ENCODE measurements at regions not wholly inside any gene's neighbourhood (a gene's known extent, or its start where the extent isn't known, plus 50 kb on each side); places are given as distances from the start of the nearest gene placed in this dataset.

DNA sequence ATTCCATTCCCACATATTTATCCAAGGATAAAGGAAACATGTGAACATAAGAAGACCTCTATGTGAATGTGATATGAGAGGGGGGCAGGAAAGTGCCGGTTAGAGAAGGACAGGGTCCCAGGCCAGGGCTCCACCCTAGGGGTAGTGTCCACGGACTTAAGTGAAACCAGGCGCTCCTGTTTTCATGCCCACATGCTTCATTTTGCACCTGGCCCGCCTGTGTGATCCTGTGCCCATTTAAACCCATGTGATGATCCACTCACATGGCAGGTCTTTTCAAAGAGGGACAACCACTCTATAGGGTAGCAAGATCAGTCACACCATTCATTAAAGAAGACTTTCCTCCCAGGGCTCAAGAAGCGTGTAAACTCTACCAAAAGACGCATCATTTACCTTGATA is 865.3 kb upstream of the GJE1 start:
- Histone ChIP-seq H3K4me2 (ENCODE audit: low read length) (no peak overlapping the region), H3K27me3 (ENCODE audit: insufficient read depth, low read length) (no peaks in the 10 kb centered on the region), H2AFZ (ENCODE audit: low read length) (peak overlapping the region; percentile 100), H3F3A (ENCODE audit: insufficient read depth, low read length) (no peaks in the 10 kb centered on the region), H4K20me1 (ENCODE audit: insufficient read depth, low read length) (no peaks in the 10 kb centered on the region), H3K9me3 (ENCODE audit: low read length) (no peaks in the 10 kb centered on the region), H3K9me2 (ENCODE audit: low read depth, low read length) (no peaks in the 10 kb centered on the region), H3K4me3 (ENCODE audit: low read depth, low read length, poor library complexity, severe bottlenecking) (no peak overlapping the region), H3K4me1 (ENCODE audit: insufficient read depth, low read length, severe bottlenecking) (peaks cover 34% of the 10 kb centered on the region), H3K27ac (ENCODE audit: low read depth, low read length, poor library complexity, severe bottlenecking) (no peak overlapping the region), H3K36me3 (ENCODE audit: insufficient read depth, low read length) (no peaks in the 10 kb centered on the region), H3K79me2 (ENCODE audit: insufficient read depth, low read length) (no peaks in the 10 kb centered on the region), H3K9ac (ENCODE audit: low read length) (no peak overlapping the region)
- TF ChIP-seq EZH2 (IDR thresholded peaks at IDR 0.05; ENCODE audit: borderline replicate concordance, low read length) = no peak

DNA sequence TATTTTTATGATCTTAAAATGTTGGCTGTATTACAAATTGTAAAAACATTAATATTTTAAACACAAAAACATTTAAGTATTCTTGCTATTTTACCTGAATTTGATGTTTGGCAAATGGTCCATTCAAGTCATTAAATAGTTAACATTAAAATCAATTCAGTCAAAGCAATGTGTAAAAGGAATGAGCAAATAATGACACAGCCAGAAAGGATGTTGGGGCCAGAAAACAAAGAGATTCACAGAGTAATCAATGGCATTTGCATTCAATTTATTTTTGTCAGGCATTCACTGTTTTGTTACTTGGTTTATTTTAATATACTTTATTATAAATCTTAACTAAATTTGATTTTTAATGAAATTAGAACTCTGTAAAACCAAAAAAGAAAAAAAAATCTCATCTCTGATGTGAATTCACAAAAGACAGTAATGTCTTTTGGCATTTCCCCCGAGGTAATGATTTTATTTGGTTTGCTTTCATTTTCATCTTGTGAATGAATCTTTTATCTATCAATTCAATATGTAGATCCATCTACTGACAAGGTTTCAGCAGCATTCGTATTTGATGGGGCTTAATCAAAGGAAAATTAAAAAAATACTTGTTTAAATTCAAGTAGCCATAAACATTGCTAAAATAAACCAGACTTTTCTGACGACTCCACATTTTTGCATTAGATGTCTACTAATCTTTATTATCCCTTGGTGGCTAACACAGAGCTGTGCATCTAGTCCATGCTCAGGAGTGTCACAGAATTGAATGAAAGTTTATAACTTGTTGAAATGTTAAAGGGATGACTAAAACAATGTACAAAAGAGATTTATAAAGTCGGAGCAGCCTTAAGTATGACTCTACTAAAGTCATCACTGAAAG is 866.7 kb upstream of the GJE1 start:
- peak overlapping the region; percentile 100 for H2AFZ ChIP-seq (ENCODE audit: low read length)
- H3K36me3 ChIP-seq (ENCODE audit: insufficient read depth, low read length) = no peaks in the 10 kb centered on the region
- TF ChIP-seq, protein P1, sequence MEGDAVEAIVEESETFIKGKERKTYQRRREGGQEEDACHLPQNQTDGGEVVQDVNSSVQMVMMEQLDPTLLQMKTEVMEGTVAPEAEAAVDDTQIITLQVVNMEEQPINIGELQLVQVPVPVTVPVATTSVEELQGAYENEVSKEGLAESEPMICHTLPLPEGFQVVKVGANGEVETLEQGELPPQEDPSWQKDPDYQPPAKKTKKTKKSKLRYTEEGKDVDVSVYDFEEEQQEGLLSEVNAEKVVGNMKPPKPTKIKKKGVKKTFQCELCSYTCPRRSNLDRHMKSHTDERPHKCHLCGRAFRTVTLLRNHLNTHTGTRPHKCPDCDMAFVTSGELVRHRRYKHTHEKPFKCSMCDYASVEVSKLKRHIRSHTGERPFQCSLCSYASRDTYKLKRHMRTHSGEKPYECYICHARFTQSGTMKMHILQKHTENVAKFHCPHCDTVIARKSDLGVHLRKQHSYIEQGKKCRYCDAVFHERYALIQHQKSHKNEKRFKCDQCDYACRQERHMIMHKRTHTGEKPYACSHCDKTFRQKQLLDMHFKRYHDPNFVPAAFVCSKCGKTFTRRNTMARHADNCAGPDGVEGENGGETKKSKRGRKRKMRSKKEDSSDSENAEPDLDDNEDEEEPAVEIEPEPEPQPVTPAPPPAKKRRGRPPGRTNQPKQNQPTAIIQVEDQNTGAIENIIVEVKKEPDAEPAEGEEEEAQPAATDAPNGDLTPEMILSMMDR (IDR thresholded peaks at IDR 0.05; ENCODE audit: low read length) = no peak
- TF ChIP-seq EZH2 (IDR thresholded peaks at IDR 0.05; ENCODE audit: borderline replicate concordance, low read length) = no peak
- peak overlapping the region; percentile 76 for H3K9ac ChIP-seq (ENCODE audit: low read length)
- H3F3A ChIP-seq (ENCODE audit: insufficient read depth, low read length) = no peaks in the 10 kb centered on the region
- H3K27ac ChIP-seq (ENCODE audit: low read depth, low read length, poor library complexity, severe bottlenecking) = peak overlapping the region; percentile 51
- H3K4me2 ChIP-seq (ENCODE audit: low read length) = peak overlapping the region; percentile 93
- H3K9me3 ChIP-seq (ENCODE audit: low read length) = no peaks in the 10 kb centered on the region
- H4K20me1 ChIP-seq (ENCODE audit: insufficient read depth, low read length) = no peaks in the 10 kb centered on the region
- H3K79me2 ChIP-seq (ENCODE audit: insufficient read depth, low read length) = no peaks in the 10 kb centered on the region
- no peaks in the 10 kb centered on the region for H3K27me3 ChIP-seq (ENCODE audit: insufficient read depth, low read length)
- H3K9me2 ChIP-seq (ENCODE audit: low read depth, low read length) = no peaks in the 10 kb centered on the region
- H3K4me1 ChIP-seq (ENCODE audit: insufficient read depth, low read length, severe bottlenecking) = peaks cover 40% of the 10 kb centered on the region
- H3K4me3 ChIP-seq (ENCODE audit: low read depth, low read length, poor library complexity, severe bottlenecking) = peak overlapping the region; percentile 59

DNA sequence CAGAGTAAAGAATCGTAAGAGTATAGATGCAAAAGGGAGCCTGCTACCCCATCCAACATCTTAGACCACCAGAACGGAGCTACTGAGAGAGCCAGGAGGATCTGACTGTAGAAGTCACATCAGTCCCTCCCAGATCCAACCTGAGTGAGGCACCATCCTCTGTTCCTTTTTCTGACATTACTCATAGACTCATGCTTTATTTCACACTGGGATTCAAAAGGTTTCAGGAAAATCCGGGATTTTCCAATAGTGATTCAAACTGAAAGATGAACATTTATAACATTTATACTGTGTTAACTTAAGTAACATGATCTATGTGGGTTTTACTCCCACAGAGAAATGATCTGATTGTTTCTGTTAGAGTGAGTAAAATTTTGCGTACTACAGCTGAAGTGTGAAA is 868.6 kb upstream of the GJE1 start:
- no peaks in the 10 kb centered on the region for H3F3A ChIP-seq (ENCODE audit: insufficient read depth, low read length)
- H3K79me2 ChIP-seq (ENCODE audit: insufficient read depth, low read length) = no peaks in the 10 kb centered on the region
- no peak overlapping the region for H3K4me2 ChIP-seq (ENCODE audit: low read length)
- H3K4me3 ChIP-seq (ENCODE audit: low read depth, low read length, poor library complexity, severe bottlenecking) = no peak overlapping the region
- H3K27ac ChIP-seq (ENCODE audit: low read depth, low read length, poor library complexity, severe bottlenecking) = no peak overlapping the region
- peak overlapping the region; percentile 13; the same call in 1 of the 2 replicates for H2AFZ ChIP-seq (ENCODE audit: low read length)
- no peaks in the 10 kb centered on the region for H3K36me3 ChIP-seq (ENCODE audit: insufficient read depth, low read length)
- no peak overlapping the region for H3K9ac ChIP-seq (ENCODE audit: low read length)
- H3K9me2 ChIP-seq (ENCODE audit: low read depth, low read length) = no peaks in the 10 kb centered on the region
- H3K9me3 ChIP-seq (ENCODE audit: low read length) = no peaks in the 10 kb centered on the region
- H4K20me1 ChIP-seq (ENCODE audit: insufficient read depth, low read length) = no peaks in the 10 kb centered on the region
- H3K4me1 ChIP-seq (ENCODE audit: insufficient read depth, low read length, severe bottlenecking) = peaks cover 48% of the 10 kb centered on the region
- TF ChIP-seq, protein P1 (IDR thresholded peaks at IDR 0.05; ENCODE audit: low read length) = no peak
- no peak for TF ChIP-seq EZH2 (IDR thresholded peaks at IDR 0.05; ENCODE audit: borderline replicate concordance, low read length)
- no peaks in the 10 kb centered on the region for H3K27me3 ChIP-seq (ENCODE audit: insufficient read depth, low read length)
